ENCODE measurements at regions not wholly inside any gene's neighbourhood (a gene's known extent, or its start where the extent isn't known, plus 50 kb on each side); places are given as distances from the start of the nearest gene placed in this dataset.

DNA sequence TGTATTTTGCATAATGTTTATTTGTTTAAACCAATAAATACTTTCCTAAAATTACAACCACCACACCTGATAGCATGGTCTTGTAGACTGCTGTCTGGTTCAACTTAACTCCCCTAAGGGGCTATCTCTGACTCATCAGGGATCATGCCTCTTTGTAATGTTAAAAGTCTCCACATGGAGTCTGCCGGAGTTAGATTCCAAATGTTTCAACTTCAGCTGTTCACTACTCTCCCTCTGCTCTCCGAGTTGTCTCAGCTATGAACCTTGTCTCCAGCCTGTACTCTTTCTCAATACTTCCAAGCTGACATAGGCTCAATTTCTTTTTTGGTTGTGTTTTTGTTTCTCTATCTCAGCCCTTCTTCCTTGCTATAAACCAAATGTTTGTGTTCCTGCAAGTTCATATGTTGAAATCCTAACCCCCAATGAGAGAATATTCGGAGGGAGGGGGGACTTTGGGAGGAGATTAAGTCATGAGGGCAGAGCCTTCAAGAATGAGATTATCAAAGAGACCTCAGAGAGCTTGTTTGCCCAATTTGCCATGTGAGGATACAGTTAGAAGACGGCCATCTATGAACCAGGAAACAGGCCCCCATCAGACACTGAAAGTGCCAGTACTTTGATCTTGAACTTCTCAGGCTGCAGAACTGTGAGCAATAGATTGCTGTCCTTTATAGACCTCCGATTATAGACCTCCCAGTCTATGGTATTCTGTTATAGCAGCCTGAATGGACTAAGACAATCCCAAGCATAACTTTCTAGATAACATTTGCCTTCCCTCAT lies 858.2 kb downstream of the VRK1 start:
- no peak for DNase-seq (ENCODE audit: low read depth)

DNA sequence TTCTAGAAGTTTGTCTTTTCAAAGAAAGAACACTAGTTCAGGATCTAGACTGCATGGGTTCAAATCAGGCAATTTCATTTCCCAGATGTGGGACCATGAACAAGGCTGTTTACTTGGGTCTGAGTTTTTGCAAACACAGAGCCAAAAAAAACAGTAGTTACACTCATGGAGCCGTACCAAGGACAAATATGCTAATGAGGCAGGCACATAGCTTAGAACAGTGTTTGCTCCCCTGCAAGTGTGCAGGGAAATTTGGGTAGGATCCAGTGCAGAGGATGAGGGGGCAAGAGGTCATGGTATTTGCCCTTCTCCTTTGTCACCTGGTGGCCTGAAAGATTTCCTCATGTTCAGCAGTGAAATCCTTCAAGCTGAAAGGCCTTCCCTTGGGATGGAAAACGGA lies 860.4 kb downstream of the VRK1 start:
- no peak for DNase-seq (ENCODE audit: low read depth)

GRCh38 chr14:97687944-97688630 lies 890.9 kb downstream of the VRK1 start:
- DNase-seq (ENCODE audit: low read depth): no peak

DNA sequence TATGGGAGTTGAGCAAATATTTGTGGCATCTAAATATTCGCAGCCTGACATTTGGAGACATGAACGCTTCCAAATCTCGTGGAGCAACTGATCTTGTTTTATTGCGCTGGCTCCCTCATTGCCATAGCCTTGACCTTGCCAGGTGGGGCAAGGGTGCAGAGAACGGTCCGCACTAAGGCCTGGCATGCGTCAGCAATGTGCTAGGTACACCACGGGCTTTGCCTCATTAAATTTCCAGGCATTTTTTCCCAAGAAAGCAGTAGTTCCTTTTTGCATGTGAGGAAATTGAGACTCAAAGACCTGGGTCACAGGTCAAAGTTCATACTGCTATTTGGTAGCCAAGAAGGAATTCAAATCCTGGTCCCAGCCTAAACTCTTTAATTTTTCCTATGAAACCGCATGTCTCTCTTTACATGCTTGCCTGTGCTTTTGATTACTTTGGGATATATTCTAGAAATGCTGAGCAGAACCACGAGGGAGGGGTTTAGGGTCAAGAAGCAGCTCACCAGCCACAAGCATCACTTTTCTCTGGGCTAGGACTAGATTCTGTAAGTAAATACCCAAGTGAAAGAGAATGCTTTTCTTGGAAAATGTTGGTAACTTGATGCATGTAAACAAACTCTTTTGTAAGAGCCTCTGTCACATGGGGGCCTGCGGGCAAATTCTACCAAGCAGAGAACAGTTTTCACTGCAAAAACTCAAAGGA lies 891.6 kb downstream of the VRK1 start:
- DNase-seq (ENCODE audit: low read depth): no peak

DNA sequence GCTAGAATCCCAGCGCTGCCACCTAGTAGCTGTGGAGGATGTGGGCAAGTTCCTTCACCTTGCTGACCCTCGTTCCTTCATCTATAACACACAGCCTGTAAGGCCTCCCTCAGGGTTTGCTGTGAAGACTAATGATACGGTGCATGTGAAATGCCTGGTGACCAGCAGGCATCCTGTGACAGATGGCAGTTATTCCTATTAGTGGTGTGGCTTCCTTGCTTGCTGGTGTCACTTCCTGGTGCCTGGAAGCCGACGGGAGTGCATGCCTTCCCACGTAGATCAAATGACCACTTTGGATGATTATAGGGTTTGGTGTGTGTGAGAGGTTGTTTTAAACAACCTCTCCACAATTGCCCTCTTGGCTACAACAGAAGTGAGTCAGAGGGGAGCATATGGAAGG lies 894.9 kb downstream of the VRK1 start:
- DNase-seq (ENCODE audit: low read depth): no peak

DNA sequence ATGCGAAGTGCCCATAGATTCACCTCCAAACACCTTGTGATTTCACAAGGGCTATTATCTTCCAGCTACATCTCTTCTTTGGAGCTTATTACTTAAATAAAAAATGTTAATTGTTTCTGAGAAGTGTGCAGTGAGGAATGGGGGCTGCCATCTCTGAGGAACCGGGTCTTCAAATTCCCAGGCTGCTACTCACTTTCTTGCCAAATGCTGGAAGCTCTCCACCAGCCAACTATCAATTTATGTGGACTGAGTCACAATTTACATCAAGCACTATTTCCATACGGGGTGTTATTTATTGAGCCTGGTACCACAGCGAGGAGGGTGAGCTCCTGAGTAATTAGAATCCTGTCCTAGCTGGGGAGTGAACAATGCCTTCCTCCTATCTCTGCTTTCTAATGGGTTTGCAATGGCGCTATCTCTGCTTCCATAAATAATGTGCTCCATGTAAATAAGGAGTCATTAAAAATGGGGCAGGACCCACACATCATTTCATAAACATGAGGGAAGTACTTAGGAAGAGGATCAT lies 898.3 kb downstream of the VRK1 start:
- no peak for DNase-seq (ENCODE audit: low read depth)

DNA sequence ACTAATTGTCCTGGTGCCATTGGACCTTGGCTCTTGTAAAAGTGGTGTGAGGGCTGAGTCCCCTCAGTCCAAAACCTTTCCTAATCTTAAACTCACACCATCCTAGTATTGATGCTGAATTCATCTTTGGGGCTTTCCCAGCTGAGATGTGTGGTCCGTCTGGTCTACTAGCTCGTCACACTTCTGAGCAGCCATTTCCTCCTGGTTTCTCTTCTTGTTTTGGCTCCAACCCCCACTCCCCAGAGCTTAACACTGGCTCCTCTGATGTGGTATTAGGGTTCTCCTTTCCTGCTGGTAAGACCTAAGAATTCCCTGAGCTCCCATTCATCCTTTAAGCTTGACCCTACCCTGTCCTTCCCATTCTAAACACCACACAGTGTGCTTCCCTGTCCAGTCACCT lies 900.6 kb downstream of the VRK1 start:
- no peak for DNase-seq (ENCODE audit: low read depth)

GRCh38 chr14:97699026-97699425 lies 901.8 kb downstream of the VRK1 start:
- DNase-seq (ENCODE audit: low read depth): no peak

GRCh38 chr14:97703006-97703760 lies 906.0 kb downstream of the VRK1 start:
- DNase-seq (ENCODE audit: low read depth): no peak

DNA sequence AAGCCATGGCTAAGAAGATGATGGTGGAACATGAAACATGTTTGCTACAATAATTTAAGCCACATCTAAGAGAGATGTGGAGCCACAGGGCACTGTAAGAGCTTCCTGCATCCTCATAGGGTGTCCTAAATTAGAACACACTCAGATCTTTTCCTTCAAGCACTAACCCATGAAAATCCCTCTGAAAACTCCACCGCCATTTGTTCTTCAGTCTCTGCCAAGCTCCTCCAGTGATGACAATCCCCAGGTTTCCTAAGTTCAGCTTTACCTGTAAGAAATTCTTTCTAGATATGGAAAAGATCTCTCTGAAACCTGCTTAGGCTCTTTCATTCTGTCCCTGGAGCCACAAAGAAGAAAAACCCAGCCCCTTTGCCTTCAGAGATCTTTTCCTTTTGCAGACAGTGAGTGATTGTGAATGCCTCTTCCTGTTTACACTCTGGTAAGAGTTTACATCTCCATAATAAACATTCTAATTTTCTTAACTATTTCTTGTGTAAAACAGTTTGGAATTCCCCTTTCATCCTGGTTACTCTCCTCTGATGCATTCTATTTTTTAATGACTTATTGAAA lies 907.2 kb downstream of the VRK1 start:
- no peak for DNase-seq (ENCODE audit: low read depth)

DNA sequence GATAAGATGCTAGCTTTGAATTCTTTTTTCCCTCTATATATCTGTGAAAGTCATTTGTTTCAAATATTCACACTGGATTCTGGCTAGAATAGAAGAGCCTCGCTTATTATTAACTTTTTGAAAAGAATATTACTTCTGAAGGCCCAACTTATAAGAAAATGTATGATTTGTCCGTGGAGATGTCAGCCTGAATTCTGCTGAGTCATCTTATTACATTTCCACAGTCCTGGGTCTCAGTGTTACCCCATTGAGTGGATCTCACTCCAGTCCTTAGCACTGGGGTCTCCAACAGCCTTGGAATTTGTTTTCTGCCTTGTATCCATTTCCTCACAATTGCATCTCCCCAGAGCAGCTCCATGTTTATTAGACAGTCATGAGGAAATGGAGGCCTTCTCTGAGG lies 907.9 kb downstream of the VRK1 start:
- no peak for DNase-seq (ENCODE audit: low read depth)

DNA sequence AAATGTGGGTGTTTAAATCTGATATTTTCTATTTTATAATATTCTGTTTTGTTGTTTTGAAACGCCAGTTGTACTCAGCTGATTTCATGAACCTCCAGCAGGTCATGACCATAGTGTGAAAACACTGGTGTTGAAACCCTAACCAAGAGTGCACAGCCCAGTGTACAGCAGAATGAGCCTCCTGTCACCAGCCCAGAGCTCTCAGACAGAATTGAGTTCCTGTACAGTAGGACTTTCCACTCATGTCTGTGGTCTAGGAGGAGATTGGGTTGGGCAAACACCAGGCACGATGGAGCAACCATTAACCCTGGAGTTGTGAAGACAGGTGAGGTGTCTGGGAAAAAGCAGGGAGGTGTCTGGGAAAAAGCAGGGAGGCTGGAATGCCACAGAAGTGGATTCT lies 908.8 kb downstream of the VRK1 start:
- DNase-seq (ENCODE audit: low read depth): no peak

GRCh38 chr14:97706819-97707218 lies 909.6 kb downstream of the VRK1 start:
- DNase-seq (ENCODE audit: low read depth): no peak

DNA sequence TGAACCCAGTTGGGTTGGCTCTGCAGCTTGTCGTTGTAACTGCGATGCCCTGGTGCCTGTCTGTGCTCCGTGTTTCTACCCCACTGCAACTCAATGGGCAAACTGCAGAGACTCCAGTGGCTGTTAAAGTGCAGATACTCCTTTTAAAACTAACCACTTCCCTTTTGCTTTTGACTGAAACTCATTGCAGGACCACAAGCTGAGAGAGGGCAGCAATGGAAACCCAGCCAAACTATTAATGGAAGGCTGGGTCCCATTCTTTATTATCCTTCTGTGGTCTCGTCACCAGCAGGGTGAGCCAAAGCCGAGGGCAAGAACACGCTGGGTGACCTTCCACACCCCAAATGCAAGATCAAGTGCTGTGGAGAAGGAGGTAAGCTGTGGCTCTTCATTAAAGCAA lies 910.4 kb downstream of the VRK1 start:
- no peak for DNase-seq (ENCODE audit: low read depth)

GRCh38 chr14:97709552-97709951 lies 912.4 kb downstream of the VRK1 start:
- no peak for DNase-seq (ENCODE audit: low read depth)

DNA sequence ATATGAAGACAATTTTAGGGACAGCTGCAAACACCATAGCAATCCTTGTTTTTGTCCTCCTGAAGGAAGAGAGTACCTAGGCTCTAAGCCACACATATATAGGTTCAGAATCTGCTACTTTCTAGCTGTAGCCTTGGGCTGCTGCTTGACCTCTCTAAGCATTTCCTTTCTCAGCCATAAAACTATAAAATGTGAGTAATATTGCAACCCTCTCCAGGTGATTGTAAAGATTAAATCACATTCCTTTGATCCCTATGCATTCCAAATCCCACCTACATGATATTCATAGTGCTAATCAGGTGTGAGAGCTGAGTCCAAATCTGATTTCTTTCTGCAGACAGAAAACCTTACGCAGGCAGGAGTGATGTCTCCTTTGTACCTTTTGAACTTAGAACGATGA lies 913.5 kb downstream of the VRK1 start:
- no peak for DNase-seq (ENCODE audit: low read depth)

- DNase-seq (ENCODE audit: low read depth): no peak
These were observed 915.3 kb downstream of the VRK1 start for GRCh38 chr14:97712471-97712870.

DNA sequence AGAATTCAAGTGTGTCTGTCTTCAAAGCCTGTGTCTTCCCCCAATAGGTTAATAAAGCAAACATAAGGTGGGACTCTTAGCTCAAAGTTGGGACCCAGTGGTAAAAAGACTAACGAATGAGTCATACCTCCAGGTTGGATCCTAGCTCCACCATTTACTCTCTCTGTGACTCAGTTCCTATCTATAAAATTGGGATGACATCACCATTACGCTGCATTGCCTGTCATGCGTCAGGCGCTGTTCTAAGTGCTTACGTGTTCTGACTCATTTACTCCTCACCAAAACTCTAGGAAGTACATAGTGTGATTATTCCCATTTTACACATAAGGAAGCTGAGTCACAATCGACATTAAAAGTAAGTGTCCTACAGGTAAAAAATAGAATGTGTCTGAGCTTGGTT lies 915.8 kb downstream of the VRK1 start:
- no peak for DNase-seq (ENCODE audit: low read depth)

DNA sequence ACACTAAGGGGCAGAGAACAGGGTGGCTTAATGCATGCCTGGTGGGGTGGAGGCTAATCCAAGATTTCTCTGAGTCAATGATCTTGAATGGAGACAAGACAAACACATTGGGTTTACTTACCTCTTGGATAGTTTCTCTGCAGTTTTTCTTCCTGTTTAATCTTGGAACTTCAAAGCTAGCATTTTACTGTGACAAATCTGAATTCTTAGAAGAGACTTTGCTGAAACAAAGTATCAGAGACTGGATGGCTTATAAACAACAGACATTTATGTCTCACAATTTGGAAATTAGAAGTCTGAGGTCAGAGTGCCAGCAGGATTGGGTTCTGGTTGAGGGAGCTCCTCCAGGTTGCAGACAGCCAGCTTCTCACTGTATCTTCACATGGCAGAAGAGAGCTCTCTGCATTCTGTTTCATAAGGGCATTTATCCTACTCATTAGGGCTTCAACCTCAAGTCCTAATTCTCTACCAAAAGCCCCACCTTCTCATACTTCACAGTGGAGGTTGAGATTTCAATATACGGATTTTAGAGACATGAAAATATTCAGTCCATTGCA lies 921.8 kb downstream of the VRK1 start:
- DNase-seq (ENCODE audit: low read depth): no peak

- no peak for DNase-seq (ENCODE audit: low read depth)
These were observed 922.7 kb downstream of the VRK1 start for GRCh38 chr14:97719931-97720330.

DNA sequence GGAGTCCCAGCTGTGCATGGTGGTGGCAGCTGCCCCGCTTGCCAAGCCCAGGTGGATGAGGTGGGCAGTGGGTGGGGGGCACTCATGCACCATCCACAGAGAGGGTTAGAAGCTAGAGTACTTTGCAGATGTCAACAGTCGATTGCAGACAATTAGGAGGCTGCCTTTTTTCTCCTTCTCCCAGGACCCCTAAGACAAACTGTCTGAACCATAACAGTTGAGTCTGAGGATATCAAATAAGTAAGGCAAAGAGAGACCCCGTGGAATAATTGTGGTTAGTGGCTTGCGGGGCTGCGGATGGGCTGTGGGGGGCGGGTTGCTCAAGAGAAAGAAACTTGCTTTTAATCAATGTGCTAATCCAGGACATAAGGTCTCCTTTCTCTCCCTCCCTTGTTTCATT lies 926.2 kb downstream of the VRK1 start:
- DNase-seq (ENCODE audit: low read depth): no peak

- DNase-seq (ENCODE audit: low read depth): no peak
These were observed 926.6 kb downstream of the VRK1 start for GRCh38 chr14:97723819-97724218.

Measured in non-pigmented ciliary epithelial cell (primary cell).